ENCODE measurements at regions not wholly inside any gene's neighbourhood (a gene's known extent, or its start where the extent isn't known, plus 50 kb on each side); places are given as distances from the start of the nearest gene placed in this dataset.

GRCh38 chr5:4215143-4215542 is 619.5 kb downstream of the IRX1 start:
- Histone ChIP-seq H3K36me3 (ENCODE audit: control insufficient read depth in 2 of 3, insufficient read depth in 3 of 3, low read length in 3 of 3) (no peaks in the 10 kb centered on the region), H3K4me3 (ENCODE audit: low read length in 3 of 3) (no peak overlapping the region), H3K27ac (ENCODE audit: low read depth in 2 of 2, low read length in 2 of 2) (no peak overlapping the region), H3K27me3 (ENCODE audit: control insufficient read depth, insufficient read depth, low read length) (no peaks in the 10 kb centered on the region), H3K9me3 (ENCODE audit: control insufficient read depth in 2 of 3, insufficient read depth in 1 of 3, low read length in 3 of 3) (no peaks in the 10 kb centered on the region), H3K9ac (ENCODE audit: low read length in 3 of 3) (no peak overlapping the region), H3K4me1 (ENCODE audit: control insufficient read depth in 2 of 3, insufficient read depth in 2 of 3, low read depth in 1 of 3, low read length in 3 of 3) (no peaks in the 10 kb centered on the region)
- intact Hi-C loops (cut with DNase I): no loop called here
- TF ChIP-seq CTCF (IDR thresholded peaks at IDR 0.05; ENCODE audit: borderline replicate concordance, extremely low read depth, insufficient read depth): no peak
- no peak for FAIRE-seq
- DNase-seq: no peak

GRCh38 chr5:4216142-4216541 is 620.5 kb downstream of the IRX1 start:
- Histone ChIP-seq H3K4me1 (ENCODE audit: control insufficient read depth in 2 of 3, insufficient read depth in 2 of 3, low read depth in 1 of 3, low read length in 3 of 3) (no peaks in the 10 kb centered on the region), H3K27ac (ENCODE audit: low read depth in 2 of 2, low read length in 2 of 2) (no peak overlapping the region), H3K9ac (ENCODE audit: low read length in 3 of 3) (no peak overlapping the region), H3K4me3 (ENCODE audit: low read length in 3 of 3) (no peak overlapping the region), H3K36me3 (ENCODE audit: control insufficient read depth in 2 of 3, insufficient read depth in 3 of 3, low read length in 3 of 3) (no peaks in the 10 kb centered on the region), H3K27me3 (ENCODE audit: control insufficient read depth, insufficient read depth, low read length) (no peaks in the 10 kb centered on the region), H3K9me3 (ENCODE audit: control insufficient read depth in 2 of 3, insufficient read depth in 1 of 3, low read length in 3 of 3) (no peaks in the 10 kb centered on the region)
- no peak for DNase-seq
- no peak for FAIRE-seq
- no peak for TF ChIP-seq CTCF (IDR thresholded peaks at IDR 0.05; ENCODE audit: borderline replicate concordance, extremely low read depth, insufficient read depth)
- intact Hi-C loops (cut with DNase I): no loop called here

- FAIRE-seq (no peak), DNase-seq (no peak)
- Histone ChIP-seq H3K9me3 (ENCODE audit: control insufficient read depth in 2 of 3, insufficient read depth in 1 of 3, low read length in 3 of 3) (no peaks in the 10 kb centered on the region), H3K27me3 (ENCODE audit: control insufficient read depth, insufficient read depth, low read length) (no peaks in the 10 kb centered on the region), H3K36me3 (ENCODE audit: control insufficient read depth in 2 of 3, insufficient read depth in 3 of 3, low read length in 3 of 3) (no peaks in the 10 kb centered on the region), H3K27ac (ENCODE audit: low read depth in 2 of 2, low read length in 2 of 2) (no peak overlapping the region), H3K9ac (ENCODE audit: low read length in 3 of 3) (no peak overlapping the region), H3K4me3 (ENCODE audit: low read length in 3 of 3) (no peak overlapping the region), H3K4me1 (ENCODE audit: control insufficient read depth in 2 of 3, insufficient read depth in 2 of 3, low read depth in 1 of 3, low read length in 3 of 3) (no peaks in the 10 kb centered on the region)
- TF ChIP-seq CTCF (IDR thresholded peaks at IDR 0.05; ENCODE audit: borderline replicate concordance, extremely low read depth, insufficient read depth): no peak
- intact Hi-C loops (cut with DNase I): no loop called here
Observed at GRCh38 chr5:4220016-4220415, 624.4 kb downstream of the IRX1 start.

GRCh38 chr5:4221048-4221447 is 625.4 kb downstream of the IRX1 start:
- Histone ChIP-seq H3K9me3 (ENCODE audit: control insufficient read depth in 2 of 3, insufficient read depth in 1 of 3, low read length in 3 of 3) (no peaks in the 10 kb centered on the region), H3K36me3 (ENCODE audit: control insufficient read depth in 2 of 3, insufficient read depth in 3 of 3, low read length in 3 of 3) (no peaks in the 10 kb centered on the region), H3K27me3 (ENCODE audit: control insufficient read depth, insufficient read depth, low read length) (no peaks in the 10 kb centered on the region), H3K27ac (ENCODE audit: low read depth in 2 of 2, low read length in 2 of 2) (no peak overlapping the region), H3K9ac (ENCODE audit: low read length in 3 of 3) (no peak overlapping the region), H3K4me1 (ENCODE audit: control insufficient read depth in 2 of 3, insufficient read depth in 2 of 3, low read depth in 1 of 3, low read length in 3 of 3) (no peaks in the 10 kb centered on the region), H3K4me3 (ENCODE audit: low read length in 3 of 3) (no peak overlapping the region)
- DNase-seq: no peak
- intact Hi-C loops (cut with DNase I): no loop called here
- FAIRE-seq: no peak
- TF ChIP-seq CTCF (IDR thresholded peaks at IDR 0.05; ENCODE audit: borderline replicate concordance, extremely low read depth, insufficient read depth): no peak

Measured in kidney (tissue), 13 donors.